NB4 (cell line): ENCODE measurements at regions not wholly inside any gene's neighbourhood (a gene's known extent, or its start where the extent isn't known, plus 50 kb on each side); places are given as distances from the start of the nearest gene placed in this dataset.

Experiments
- CTCF ChIP-seq: IDR thresholded peaks from one replicate; pipeline ENCODE4 v1.5.1; 2012; ENCODE audit warnings: low read depth, low read length
- MAX ChIP-seq: IDR thresholded peaks from 2 replicates; pipeline ENCODE4 v1.6.1; 2011; ENCODE audit warnings: low read depth, low read length

- TF ChIP-seq MAX (no peak), CTCF (no peak)
Observed at GRCh38 chr6:134864558-134864957, 85.3 kb downstream of the ALDH8A1 start.
